Thoracic aorta (tissue), 2 donors: ENCODE measurements at regions not wholly inside any gene's neighbourhood (a gene's known extent, or its start where the extent isn't known, plus 50 kb on each side); places are given as distances from the start of the nearest gene placed in this dataset.
"Not testable (repeated sequence)": the region's sequence is repeated elsewhere in the genome, so short reads cannot be mapped to it uniquely, and the experiment has no call there.

ENCODE experiments used
- ATAC-seq: fragments of 150-250 bp; one replicate; pipeline ENCODE4 v1.8.0; 2017; ENCODE audit warnings: low read depth; ENCODE audit not compliant: insufficient number of reproducible peaks, low FRiP score
- DNase-seq: peaks from one replicate; pipeline ENCODE4 v3.0.0-alpha.2; 2020; ENCODE audit warnings: low spot score
- H3K27ac ChIP-seq, 2 donors: fragments of 200-600 bp; sonication (generic); 1 replicate in 1 of 2; 2 replicates in 1 of 2; pipeline ENCODE4 v1.5.1; 2016; ENCODE audit warnings: mild to moderate bottlenecking in 2 of 2, moderate library complexity in 2 of 2
- H3K27me3 ChIP-seq: fragments of 200-600 bp; sonication (generic); replicated peaks from 2 replicates; pipeline ENCODE4 v1.6.0; 2016; ENCODE audit warnings: mild to moderate bottlenecking; ENCODE audit not compliant: insufficient read depth
- H3K36me3 ChIP-seq: fragments of 200-600 bp; sonication (generic); one replicate; pipeline ENCODE4 v1.5.1; 2016
- H3K4me1 ChIP-seq, 2 donors: fragments of 200-600 bp; sonication (generic); 1 replicate in 1 of 2; 2 replicates in 1 of 2; pipeline versions ENCODE4 v1.5.1 to v1.6.0; 2016; ENCODE audit warnings: low read depth in 2 of 2, mild to moderate bottlenecking in 1 of 2; ENCODE audit not compliant: control insufficient read depth in 1 of 2
- H3K4me3 ChIP-seq: fragments of 200-600 bp; sonication (generic); 2 replicates; pipeline ENCODE4 v1.5.1; 2016; ENCODE audit warnings: mild to moderate bottlenecking
- H3K9me3 ChIP-seq: fragments of 200-600 bp; sonication (generic); 2 replicates; pipeline ENCODE4 v1.5.1; 2016
- CTCF ChIP-seq: fragments of 200-600 bp; sonication (generic); IDR thresholded peaks from one replicate; pipeline ENCODE4 v1.5.1; 2019; ENCODE audit warnings: antibody characterized with exemption

GRCh38 chr1:148336121-148336918 is 146.8 kb downstream of the PPIAL4G start:
- DNase-seq, H3K4me3 ChIP-seq, ATAC-seq, H3K27ac ChIP-seq, H3K36me3 ChIP-seq, H3K9me3 ChIP-seq, H3K27me3 ChIP-seq: not testable (repeated sequence)
- peaks cover 0 to 13% of the 10 kb centered on the region in 2 donors for H3K4me1 ChIP-seq

DNA sequence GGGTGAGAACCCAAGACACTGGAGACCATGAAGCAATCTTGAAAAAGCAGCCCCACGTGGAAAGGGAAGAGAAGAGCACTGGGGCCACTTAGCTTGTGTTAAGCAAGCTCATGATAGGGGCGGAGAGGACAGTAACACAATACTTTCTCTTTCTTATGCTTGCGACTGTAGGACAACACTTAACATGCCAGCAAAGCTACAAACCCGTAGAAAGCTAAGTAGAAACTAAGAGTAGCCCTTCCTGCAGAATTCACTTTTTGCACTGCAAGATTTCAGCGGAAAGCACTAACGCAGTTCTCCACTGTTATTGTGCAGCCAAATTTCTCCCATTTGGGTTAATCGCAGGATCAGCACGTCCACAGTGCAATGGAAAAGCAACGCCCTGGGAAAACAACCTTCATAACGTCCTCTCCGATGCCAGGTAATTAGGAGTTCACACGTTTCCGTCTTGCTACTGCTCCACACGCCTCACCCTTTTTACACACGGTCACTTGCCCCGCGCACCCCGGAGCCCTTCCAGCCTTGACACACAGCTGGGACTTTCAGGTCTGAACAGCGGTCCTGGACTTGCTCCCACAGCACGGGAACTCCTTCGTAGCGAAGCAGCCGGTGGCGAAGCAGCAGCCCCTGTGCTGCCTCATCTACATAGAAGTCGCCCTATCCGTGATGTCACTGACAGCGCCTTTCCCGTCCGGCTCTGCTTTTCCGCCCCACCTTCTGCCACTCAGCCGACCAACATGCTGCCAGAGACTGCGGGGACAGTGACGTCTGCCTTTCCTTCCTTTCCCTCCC is 148.6 kb downstream of the PPIAL4G start:
- H3K4me3 ChIP-seq = peak overlapping the region; percentile 74
- ATAC-seq = peak; percentile 31

GRCh38 chr1:148333875-148334338 is 149.2 kb downstream of the PPIAL4G start:
- no peak overlapping the region for H3K27ac ChIP-seq
- H3K27me3 ChIP-seq = no peaks in the 10 kb centered on the region
- H3K4me1 ChIP-seq = peaks cover 0 to 13% of the 10 kb centered on the region in 2 donors
- DNase-seq (no peak), ATAC-seq (no peak)
- H3K9me3 ChIP-seq = no peaks in the 10 kb centered on the region
- no peaks in the 10 kb centered on the region for H3K36me3 ChIP-seq
- peak overlapping the region; percentile 74 for H3K4me3 ChIP-seq
- no peak for TF ChIP-seq CTCF

More for the DNA sequence above, 148.6 kb downstream of the PPIAL4G start:
- DNase-seq = peak; percentile 40
- H3K4me1 ChIP-seq = peaks cover 0 to 13% of the 10 kb centered on the region in 2 donors
- H3K27ac ChIP-seq = no peak overlapping the region
- no peaks in the 10 kb centered on the region for H3K36me3 ChIP-seq
- H3K27me3 ChIP-seq = no peaks in the 10 kb centered on the region
- no peaks in the 10 kb centered on the region for H3K9me3 ChIP-seq
- TF ChIP-seq CTCF = no peak

GRCh38 chr1:148328884-148329283 is 154.2 kb downstream of the PPIAL4G start:
- ATAC-seq (no peak), DNase-seq (no peak)
- H3K4me3 ChIP-seq = peak overlapping the region; percentile 14
- H3K36me3 ChIP-seq = no peaks in the 10 kb centered on the region
- TF ChIP-seq CTCF = no peak
- H3K27me3 ChIP-seq = no peaks in the 10 kb centered on the region
- H3K9me3 ChIP-seq = no peaks in the 10 kb centered on the region
- peaks cover 0 to 3% of the 10 kb centered on the region in 2 donors for H3K4me1 ChIP-seq
- no peak overlapping the region for H3K27ac ChIP-seq

- not testable (repeated sequence) for H3K36me3 ChIP-seq
Observed at GRCh38 chr1:148325031-148325430, 158.1 kb downstream of the PPIAL4G start.

DNA sequence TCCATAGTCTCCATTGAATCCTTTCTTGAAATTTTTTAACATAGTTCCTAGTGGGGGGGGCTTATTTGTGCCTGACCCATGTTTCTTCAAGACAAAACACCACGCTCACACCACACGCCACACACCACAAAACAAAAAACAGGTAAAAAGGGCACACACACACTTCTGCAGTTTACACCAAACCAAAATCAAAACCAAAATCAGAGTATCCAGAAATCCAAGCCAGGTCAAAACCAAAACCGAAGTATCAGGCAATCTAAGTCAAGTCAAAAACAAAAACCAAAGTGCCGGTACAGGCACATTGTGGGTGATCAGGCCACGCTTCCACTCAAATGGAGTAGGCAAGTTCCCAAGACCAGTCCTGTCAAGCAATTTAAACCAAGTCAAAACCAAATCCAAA is 158.6 kb downstream of the PPIAL4G start:
- not testable (repeated sequence) for ATAC-seq, H3K36me3 ChIP-seq, H3K9me3 ChIP-seq, H3K27ac ChIP-seq, DNase-seq, H3K27me3 ChIP-seq, H3K4me3 ChIP-seq, H3K4me1 ChIP-seq

More at GRCh38 chr1:148325031-148325430, 158.1 kb downstream of the PPIAL4G start:
- H3K4me3 ChIP-seq, H3K4me1 ChIP-seq, ATAC-seq, H3K27me3 ChIP-seq, H3K27ac ChIP-seq, H3K9me3 ChIP-seq, DNase-seq: not testable (repeated sequence)

DNA sequence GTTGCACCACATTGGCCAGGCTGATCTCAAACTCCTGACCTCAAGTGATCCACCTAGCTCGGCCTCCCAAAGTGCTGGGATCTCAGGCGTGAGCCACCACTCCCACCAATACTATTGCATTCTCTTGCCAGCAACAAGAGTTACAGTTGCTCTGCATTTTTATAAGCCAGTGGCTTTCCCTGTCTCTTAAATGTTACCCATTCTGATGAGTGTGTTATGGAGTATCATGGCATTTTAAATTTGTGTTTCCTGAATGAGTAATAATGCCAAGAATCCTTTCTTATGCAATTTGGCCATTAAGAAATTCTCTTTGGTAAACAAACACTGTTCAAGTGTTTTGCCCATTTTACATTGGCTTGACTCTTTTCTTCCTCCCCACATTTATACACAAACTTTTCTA is 163.0 kb downstream of the PPIAL4G start:
- H3K27me3 ChIP-seq, DNase-seq, H3K36me3 ChIP-seq, H3K4me1 ChIP-seq, H3K4me3 ChIP-seq, H3K9me3 ChIP-seq, ATAC-seq, H3K27ac ChIP-seq: not testable (repeated sequence)
